ENCODE measurements at regions not wholly inside any gene's neighbourhood (a gene's known extent, or its start where the extent isn't known, plus 50 kb on each side); places are given as distances from the start of the nearest gene placed in this dataset.

DNA sequence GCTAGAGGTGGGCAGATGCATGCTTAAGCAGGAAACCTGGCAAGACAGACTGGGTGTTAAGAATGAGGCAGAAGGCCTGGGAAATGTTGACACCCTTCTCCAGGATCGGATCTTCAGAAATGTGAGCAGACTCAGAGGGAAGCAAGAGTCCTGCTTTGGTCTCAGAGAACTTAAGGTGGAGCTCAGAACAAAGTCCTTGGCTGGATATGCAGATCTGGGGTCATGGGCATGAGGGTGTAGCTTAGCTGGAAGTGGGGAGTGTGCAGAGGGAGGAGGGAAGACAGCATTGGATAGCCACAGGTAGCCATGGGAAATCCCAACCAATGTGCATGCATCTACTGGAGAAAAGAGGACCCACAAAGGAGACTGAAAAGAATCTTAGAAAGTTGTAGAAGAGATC is 58.6 kb upstream of the CDON start:
- no peak overlapping the region for H3K9ac ChIP-seq
- H2AFZ ChIP-seq: no peak overlapping the region
- TF ChIP-seq, protein P1, sequence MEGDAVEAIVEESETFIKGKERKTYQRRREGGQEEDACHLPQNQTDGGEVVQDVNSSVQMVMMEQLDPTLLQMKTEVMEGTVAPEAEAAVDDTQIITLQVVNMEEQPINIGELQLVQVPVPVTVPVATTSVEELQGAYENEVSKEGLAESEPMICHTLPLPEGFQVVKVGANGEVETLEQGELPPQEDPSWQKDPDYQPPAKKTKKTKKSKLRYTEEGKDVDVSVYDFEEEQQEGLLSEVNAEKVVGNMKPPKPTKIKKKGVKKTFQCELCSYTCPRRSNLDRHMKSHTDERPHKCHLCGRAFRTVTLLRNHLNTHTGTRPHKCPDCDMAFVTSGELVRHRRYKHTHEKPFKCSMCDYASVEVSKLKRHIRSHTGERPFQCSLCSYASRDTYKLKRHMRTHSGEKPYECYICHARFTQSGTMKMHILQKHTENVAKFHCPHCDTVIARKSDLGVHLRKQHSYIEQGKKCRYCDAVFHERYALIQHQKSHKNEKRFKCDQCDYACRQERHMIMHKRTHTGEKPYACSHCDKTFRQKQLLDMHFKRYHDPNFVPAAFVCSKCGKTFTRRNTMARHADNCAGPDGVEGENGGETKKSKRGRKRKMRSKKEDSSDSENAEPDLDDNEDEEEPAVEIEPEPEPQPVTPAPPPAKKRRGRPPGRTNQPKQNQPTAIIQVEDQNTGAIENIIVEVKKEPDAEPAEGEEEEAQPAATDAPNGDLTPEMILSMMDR (IDR thresholded peaks at IDR 0.05): no peak
- no peak overlapping the region for H3K4me3 ChIP-seq (ENCODE audit: low read depth, low read length)
- H3K36me3 ChIP-seq (ENCODE audit: control insufficient read depth, insufficient read depth, low read length): no peaks in the 10 kb centered on the region
- no peaks in the 10 kb centered on the region for H3K27me3 ChIP-seq (ENCODE audit: control insufficient read depth, insufficient read depth, low read length)
- no peaks in the 10 kb centered on the region for H3K4me1 ChIP-seq
- no peak overlapping the region for H3K27ac ChIP-seq
- H3K9me3 ChIP-seq (ENCODE audit: control insufficient read depth, low read length): no peaks in the 10 kb centered on the region
- no peak overlapping the region for H3K4me2 ChIP-seq (ENCODE audit: low read length)
- H3K79me2 ChIP-seq: no peaks in the 10 kb centered on the region

DNA sequence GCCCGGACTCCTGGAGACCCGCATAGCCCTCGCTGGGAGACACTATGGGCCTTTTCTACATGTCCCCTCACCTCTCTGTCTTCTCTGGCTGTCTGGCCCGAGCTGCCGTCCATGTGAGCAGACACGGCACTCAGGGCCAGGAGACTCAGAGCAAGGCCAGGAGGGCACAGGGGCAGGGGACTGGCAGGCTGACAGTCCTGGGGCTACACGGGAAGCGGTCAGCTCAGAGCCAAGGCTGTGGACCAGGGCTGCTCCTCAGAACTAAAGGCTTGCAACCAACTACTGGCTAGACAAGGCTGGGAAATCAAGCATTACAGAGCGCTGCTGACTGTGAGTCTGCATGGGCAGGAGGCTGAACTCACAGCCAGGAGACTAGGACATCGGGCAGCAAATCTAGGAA is 56.1 kb upstream of the CDON start:
- TF ChIP-seq, protein P1 (IDR thresholded peaks at IDR 0.05): no peak
- Histone ChIP-seq H3K4me3 (ENCODE audit: low read depth, low read length) (no peak overlapping the region), H3K4me1 (no peaks in the 10 kb centered on the region), H3K27ac (no peak overlapping the region), H3K4me2 (ENCODE audit: low read length) (no peak overlapping the region), H3K36me3 (ENCODE audit: control insufficient read depth, insufficient read depth, low read length) (no peaks in the 10 kb centered on the region), H3K9ac (no peak overlapping the region), H2AFZ (no peak overlapping the region), H3K9me3 (ENCODE audit: control insufficient read depth, low read length) (no peaks in the 10 kb centered on the region), H3K27me3 (ENCODE audit: control insufficient read depth, insufficient read depth, low read length) (no peaks in the 10 kb centered on the region), H3K79me2 (no peaks in the 10 kb centered on the region)

DNA sequence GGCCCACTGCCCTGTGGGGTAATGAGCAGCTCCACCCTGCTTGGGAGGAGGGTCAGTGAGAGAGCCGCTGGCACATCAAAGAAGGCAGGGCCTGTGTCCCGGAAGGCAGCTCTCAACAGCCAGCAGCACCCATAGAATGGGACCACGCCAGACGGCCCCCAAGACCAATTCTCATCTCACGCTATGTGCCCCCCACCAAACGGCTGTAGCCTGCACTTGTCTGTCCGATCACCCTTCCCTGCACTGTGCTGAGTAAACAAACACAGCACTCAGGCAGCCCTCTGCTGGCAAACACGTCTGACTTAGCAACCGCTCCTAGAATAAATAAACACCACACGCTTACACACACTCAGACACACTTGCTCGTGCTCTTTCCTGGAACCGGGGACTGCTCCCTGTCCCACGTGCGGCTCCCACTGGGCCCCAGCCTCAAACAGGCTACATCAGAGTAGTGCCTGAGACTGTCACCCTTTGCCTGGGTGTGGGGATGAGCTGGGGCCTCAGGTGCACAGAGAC is 53.2 kb upstream of the CDON start:
- TF ChIP-seq, protein P1 (IDR thresholded peaks at IDR 0.05): peak; percentile 14
- Histone ChIP-seq H3K79me2 (no peaks in the 10 kb centered on the region), H3K4me2 (ENCODE audit: low read length) (no peak overlapping the region), H3K4me3 (ENCODE audit: low read depth, low read length) (no peak overlapping the region), H3K4me1 (no peaks in the 10 kb centered on the region), H3K9ac (no peak overlapping the region), H3K9me3 (ENCODE audit: control insufficient read depth, low read length) (no peaks in the 10 kb centered on the region), H2AFZ (peak overlapping the region; percentile 62), H3K27ac (no peak overlapping the region), H3K36me3 (ENCODE audit: control insufficient read depth, insufficient read depth, low read length) (no peaks in the 10 kb centered on the region), H3K27me3 (ENCODE audit: control insufficient read depth, insufficient read depth, low read length) (no peaks in the 10 kb centered on the region)

DNA sequence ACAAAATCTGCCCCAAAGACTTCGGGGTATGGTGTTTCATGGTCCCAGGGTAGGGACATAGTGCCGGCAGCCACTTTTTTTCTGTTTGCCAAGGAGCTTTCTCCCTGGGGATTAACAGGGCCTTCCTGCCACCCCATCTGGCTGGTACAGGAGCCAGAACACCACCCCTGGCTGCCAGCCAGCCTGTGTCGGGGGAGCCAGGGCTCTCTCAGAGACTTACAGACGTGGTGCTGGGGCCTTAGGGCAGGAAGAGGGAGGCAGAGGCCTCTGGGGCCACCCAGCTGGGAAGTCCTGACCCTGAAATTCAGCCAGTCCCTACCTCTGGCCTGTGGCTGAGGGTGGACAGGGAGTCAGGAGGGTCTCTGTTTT is 52.4 kb upstream of the CDON start:
- no peaks in the 10 kb centered on the region for H3K9me3 ChIP-seq (ENCODE audit: control insufficient read depth, low read length)
- H3K27ac ChIP-seq: no peak overlapping the region
- H3K4me3 ChIP-seq (ENCODE audit: low read depth, low read length): no peak overlapping the region
- no peaks in the 10 kb centered on the region for H3K4me1 ChIP-seq
- no peak overlapping the region for H3K4me2 ChIP-seq (ENCODE audit: low read length)
- H2AFZ ChIP-seq: no peak overlapping the region
- H3K36me3 ChIP-seq (ENCODE audit: control insufficient read depth, insufficient read depth, low read length): no peaks in the 10 kb centered on the region
- TF ChIP-seq, protein P1 (IDR thresholded peaks at IDR 0.05): no peak
- H3K9ac ChIP-seq: no peak overlapping the region
- no peaks in the 10 kb centered on the region for H3K27me3 ChIP-seq (ENCODE audit: control insufficient read depth, insufficient read depth, low read length)
- no peaks in the 10 kb centered on the region for H3K79me2 ChIP-seq

DNA sequence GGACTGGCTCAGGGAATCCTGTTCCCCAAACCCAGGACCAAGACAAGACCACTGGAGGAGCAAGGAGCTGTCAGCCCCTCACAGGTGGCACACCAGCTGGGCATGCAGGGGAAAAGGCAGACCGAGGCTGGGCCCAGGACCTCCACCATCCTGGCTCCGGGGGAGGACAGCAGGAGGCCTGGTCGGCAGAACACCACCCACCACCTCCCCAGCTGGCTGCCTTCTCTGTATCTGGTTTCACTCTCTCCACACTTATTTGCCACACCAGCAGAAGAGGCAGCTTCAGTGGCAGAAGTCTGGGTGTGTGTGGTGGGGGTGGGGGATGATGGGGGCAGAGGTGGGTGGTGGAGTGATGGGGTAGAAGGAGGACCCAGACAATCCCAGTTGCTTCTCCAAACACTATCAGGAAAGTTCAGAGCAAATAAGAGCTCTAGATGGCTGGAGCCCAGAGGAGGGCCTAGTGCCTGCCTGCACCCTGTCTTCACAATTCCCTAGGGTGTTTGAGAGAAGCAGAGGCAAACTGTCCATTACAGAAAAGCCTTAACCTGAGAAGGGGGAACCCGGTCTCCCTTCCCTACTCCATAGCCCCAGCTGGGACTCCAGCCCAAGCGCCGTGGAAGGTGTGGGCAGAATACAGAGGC is 51.9 kb upstream of the CDON start:
- Histone ChIP-seq H3K36me3 (ENCODE audit: control insufficient read depth, insufficient read depth, low read length) (no peaks in the 10 kb centered on the region), H3K4me2 (ENCODE audit: low read length) (no peak overlapping the region), H3K9me3 (ENCODE audit: control insufficient read depth, low read length) (no peaks in the 10 kb centered on the region), H3K79me2 (no peaks in the 10 kb centered on the region), H3K4me3 (ENCODE audit: low read depth, low read length) (no peak overlapping the region), H3K4me1 (no peaks in the 10 kb centered on the region), H3K27ac (no peak overlapping the region), H3K9ac (no peak overlapping the region), H2AFZ (no peak overlapping the region), H3K27me3 (ENCODE audit: control insufficient read depth, insufficient read depth, low read length) (no peaks in the 10 kb centered on the region)
- TF ChIP-seq, protein P1 (IDR thresholded peaks at IDR 0.05): no peak
